ENCODE measurements at regions not wholly inside any gene's neighbourhood (a gene's known extent, or its start where the extent isn't known, plus 50 kb on each side); places are given as distances from the start of the nearest gene placed in this dataset.

GRCh38 chr3:124163689-124164088 is 171.8 kb upstream of the ROPN1 start:
- TF ChIP-seq, protein P1, sequence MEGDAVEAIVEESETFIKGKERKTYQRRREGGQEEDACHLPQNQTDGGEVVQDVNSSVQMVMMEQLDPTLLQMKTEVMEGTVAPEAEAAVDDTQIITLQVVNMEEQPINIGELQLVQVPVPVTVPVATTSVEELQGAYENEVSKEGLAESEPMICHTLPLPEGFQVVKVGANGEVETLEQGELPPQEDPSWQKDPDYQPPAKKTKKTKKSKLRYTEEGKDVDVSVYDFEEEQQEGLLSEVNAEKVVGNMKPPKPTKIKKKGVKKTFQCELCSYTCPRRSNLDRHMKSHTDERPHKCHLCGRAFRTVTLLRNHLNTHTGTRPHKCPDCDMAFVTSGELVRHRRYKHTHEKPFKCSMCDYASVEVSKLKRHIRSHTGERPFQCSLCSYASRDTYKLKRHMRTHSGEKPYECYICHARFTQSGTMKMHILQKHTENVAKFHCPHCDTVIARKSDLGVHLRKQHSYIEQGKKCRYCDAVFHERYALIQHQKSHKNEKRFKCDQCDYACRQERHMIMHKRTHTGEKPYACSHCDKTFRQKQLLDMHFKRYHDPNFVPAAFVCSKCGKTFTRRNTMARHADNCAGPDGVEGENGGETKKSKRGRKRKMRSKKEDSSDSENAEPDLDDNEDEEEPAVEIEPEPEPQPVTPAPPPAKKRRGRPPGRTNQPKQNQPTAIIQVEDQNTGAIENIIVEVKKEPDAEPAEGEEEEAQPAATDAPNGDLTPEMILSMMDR (IDR thresholded peaks at IDR 0.05; ENCODE audit: low read depth, low read length): no peak
- no peak for DNase-seq (ENCODE audit: extremely low read depth, low read depth)

- no peak for DNase-seq (ENCODE audit: extremely low read depth, low read depth)
- TF ChIP-seq, protein P1 (IDR thresholded peaks at IDR 0.05; ENCODE audit: low read depth, low read length): no peak
These were observed 176.3 kb upstream of the ROPN1 start for GRCh38 chr3:124168271-124168670.

DNA sequence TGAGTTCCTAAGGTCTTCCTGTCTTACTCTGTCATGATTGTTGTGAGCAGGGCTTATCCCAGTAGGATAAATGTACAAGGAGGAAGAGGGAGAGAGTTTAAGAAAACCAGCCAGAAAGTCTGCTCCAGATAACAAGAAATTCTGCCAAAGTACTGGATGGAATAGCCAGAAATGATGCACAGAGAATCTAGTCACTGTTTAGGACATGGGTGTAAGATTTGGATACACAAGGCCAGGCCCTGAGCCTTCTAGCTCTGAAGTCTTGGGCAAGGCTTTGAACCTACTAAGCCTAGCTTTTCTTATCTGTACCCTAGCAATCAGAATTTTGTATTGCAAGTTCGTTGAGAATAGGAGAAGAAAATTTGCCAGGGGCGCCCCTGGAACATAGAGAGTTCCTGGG is 180.4 kb upstream of the ROPN1 start:
- DNase-seq (ENCODE audit: extremely low read depth, low read depth): no peak

DNA sequence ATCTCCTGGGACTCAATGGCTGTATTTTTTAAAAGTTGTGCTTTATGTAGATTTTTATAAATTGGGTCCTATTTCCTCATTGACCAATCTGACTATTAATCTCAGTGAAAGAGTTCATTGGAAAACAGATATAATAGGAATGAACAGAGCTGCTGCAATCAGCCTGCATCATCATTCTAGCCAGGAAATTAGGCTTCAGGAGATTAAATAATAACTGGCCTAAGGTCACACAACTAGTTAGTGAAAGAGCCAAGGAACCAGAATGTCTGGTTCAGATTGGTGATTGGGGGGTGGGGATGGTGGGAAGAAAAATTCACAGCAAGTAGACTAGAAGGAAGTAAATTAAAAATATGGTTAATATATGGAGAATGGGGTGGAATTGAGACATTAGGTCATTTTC is 180.9 kb upstream of the ROPN1 start:
- TF ChIP-seq, protein P1 (IDR thresholded peaks at IDR 0.05; ENCODE audit: low read depth, low read length): no peak
- no peak for DNase-seq (ENCODE audit: extremely low read depth, low read depth)

More for the DNA sequence above, 180.4 kb upstream of the ROPN1 start:
- TF ChIP-seq, protein P1 (IDR thresholded peaks at IDR 0.05; ENCODE audit: low read depth, low read length): no peak

DNA sequence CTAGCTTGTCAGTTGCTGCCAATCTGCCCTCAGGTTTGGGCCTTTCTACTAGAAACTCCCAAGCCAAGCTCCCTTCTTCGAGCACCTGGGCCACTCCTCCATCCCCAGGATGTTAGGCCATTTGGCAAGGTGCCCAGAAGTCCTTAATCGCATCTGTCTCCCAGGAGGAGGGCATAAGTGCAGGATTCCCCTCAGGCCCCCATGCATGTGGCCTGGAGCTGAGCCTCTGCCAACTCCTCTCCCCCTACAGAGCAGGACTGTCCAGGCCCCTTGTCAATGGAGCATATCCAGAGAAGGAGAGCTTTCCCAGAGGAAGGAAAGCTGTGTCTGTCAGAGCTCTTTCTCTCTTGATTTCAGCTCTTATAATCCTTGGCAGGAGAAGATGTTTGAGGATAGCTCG is 182.6 kb upstream of the ROPN1 start:
- no peak for DNase-seq (ENCODE audit: extremely low read depth, low read depth)
- TF ChIP-seq, protein P1 (IDR thresholded peaks at IDR 0.05; ENCODE audit: low read depth, low read length): no peak

- DNase-seq (ENCODE audit: extremely low read depth, low read depth): no peak
- TF ChIP-seq, protein P1 (IDR thresholded peaks at IDR 0.05; ENCODE audit: low read depth, low read length): no peak
These were observed 183.3 kb upstream of the ROPN1 start for GRCh38 chr3:124174910-124175874.

DNA sequence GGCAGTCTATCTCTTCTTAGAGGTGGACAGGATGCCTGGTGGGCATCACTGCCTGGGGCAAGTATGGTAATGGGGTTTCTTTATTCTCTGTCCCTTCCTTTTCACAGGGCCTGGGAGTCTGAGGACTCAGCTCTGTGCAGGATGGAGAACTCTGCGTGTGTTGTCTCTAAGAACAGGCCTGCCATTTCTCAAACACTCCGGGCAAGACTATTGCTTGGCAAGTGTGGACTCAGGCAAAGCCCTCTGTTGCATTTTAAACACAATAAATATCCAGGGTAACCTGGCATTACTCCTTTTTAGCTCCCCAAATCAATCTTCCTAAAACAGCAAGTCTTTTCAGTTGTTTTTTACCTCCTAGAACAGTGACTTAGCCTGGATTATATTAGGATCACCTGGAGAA is 185.1 kb upstream of the ROPN1 start:
- DNase-seq (ENCODE audit: extremely low read depth, low read depth): no peak
- TF ChIP-seq, protein P1 (IDR thresholded peaks at IDR 0.05; ENCODE audit: low read depth, low read length): no peak
